Tibial artery (tissue), 4 donors: ENCODE measurements at regions not wholly inside any gene's neighbourhood (a gene's known extent, or its start where the extent isn't known, plus 50 kb on each side); places are given as distances from the start of the nearest gene placed in this dataset.

Experiments
- DNase-seq, 2 donors: peaks; one replicate each; pipeline ENCODE4 v3.0.0-alpha.2; 2019
- H3K27ac ChIP-seq, 2 donors: fragments of 200-600 bp; sonication (generic) in 1 of 2; 1 replicate in 1 of 2; 2 replicates in 1 of 2; pipeline ENCODE4 v1.5.1; 2018 to 2019; ENCODE audit warnings: mild to moderate bottlenecking in 1 of 2
- H3K27me3 ChIP-seq, 2 donors: fragments of 200-600 bp; sonication (generic) in 1 of 2; one replicate each; pipeline versions ENCODE4 v1.5.1 to v1.6.0; 2016 to 2019
- H3K36me3 ChIP-seq, 3 donors: fragments of 200-600 bp; sonication (generic) in 2 of 3; one replicate each; pipeline ENCODE4 v1.5.1; 2016 to 2019; ENCODE audit warnings: mild to moderate bottlenecking in 2 of 3
- H3K4me1 ChIP-seq, 4 donors: fragments of 200-600 bp; sonication (generic) in 2 of 4; 1 replicate in 3 of 4; 2 replicates in 1 of 4; pipeline ENCODE4 v1.5.1; 2016 to 2019
- H3K4me3 ChIP-seq, 2 donors: fragments of 200-600 bp; sonication (generic) in 1 of 2; 1 replicate in 1 of 2; 2 replicates in 1 of 2; pipeline ENCODE4 v1.5.1; 2018 to 2019; ENCODE audit warnings: mild to moderate bottlenecking in 2 of 2
- H3K9me3 ChIP-seq, 3 donors: fragments of 200-600 bp; sonication (generic) in 1 of 3; one replicate each; pipeline ENCODE4 v1.5.1; 2016 to 2019
- CTCF ChIP-seq, 2 experiments: fragments of 200-600 bp in 1 of 2; fragments of 450-650 bp in 1 of 2; IDR thresholded peaks; one replicate each; pipeline ENCODE4 v1.5.1; 2017 to 2019; ENCODE audit warnings: antibody characterized with exemption in 2 of 2, mild to moderate bottlenecking in 1 of 2, moderate library complexity in 1 of 2
- intact Hi-C: fragments of 100-400 bp; cut with DNase I; formaldehyde crosslinking; loops from one replicate; pipeline ENCODE4 v1.15.0; 2023; ENCODE audit warnings: low total_unique reads

GRCh38 chr18:64415218-64415617, 266.3 kb upstream of the LINC00305 start:
- intact Hi-C loops, result no loop called here
- Histone ChIP-seq H3K27me3 (no peaks in the 10 kb centered on the region), H3K36me3 (no peaks in the 10 kb centered on the region), H3K9me3 (no peaks in the 10 kb centered on the region), H3K27ac (no peak overlapping the region), H3K4me3 (no peak overlapping the region), H3K4me1 (no peaks in the 10 kb centered on the region)
- DNase-seq, result no peak
- TF ChIP-seq CTCF (IDR thresholded peaks at IDR 0.05), result no peak

GRCh38 chr18:64410685-64411084, 261.8 kb upstream of the LINC00305 start:
- DNase-seq, result no peak
- intact Hi-C loops, result no loop called here
- TF ChIP-seq CTCF (IDR thresholded peaks at IDR 0.05), result no peak
- no peaks in the 10 kb centered on the region for H3K36me3 ChIP-seq
- no peaks in the 10 kb centered on the region for H3K4me1 ChIP-seq
- H3K27ac ChIP-seq, result no peak overlapping the region
- no peak overlapping the region for H3K4me3 ChIP-seq
- H3K27me3 ChIP-seq, result no peaks in the 10 kb centered on the region
- no peaks in the 10 kb centered on the region for H3K9me3 ChIP-seq

GRCh38 chr18:64409511-64409910, 260.6 kb upstream of the LINC00305 start:
- Histone ChIP-seq H3K27me3 (no peaks in the 10 kb centered on the region), H3K4me1 (no peaks in the 10 kb centered on the region), H3K9me3 (no peaks in the 10 kb centered on the region), H3K27ac (no peak overlapping the region), H3K4me3 (no peak overlapping the region), H3K36me3 (no peaks in the 10 kb centered on the region)
- no peak for TF ChIP-seq CTCF (IDR thresholded peaks at IDR 0.05)
- no peak for DNase-seq
- intact Hi-C loops, result no loop called here

GRCh38 chr18:64407606-64408005, 258.7 kb upstream of the LINC00305 start:
- Histone ChIP-seq H3K4me3 (no peak overlapping the region), H3K27ac (no peak overlapping the region), H3K36me3 (no peaks in the 10 kb centered on the region), H3K4me1 (no peaks in the 10 kb centered on the region), H3K9me3 (no peaks in the 10 kb centered on the region), H3K27me3 (no peaks in the 10 kb centered on the region)
- intact Hi-C loops, result no loop called here
- TF ChIP-seq CTCF (IDR thresholded peaks at IDR 0.05), result no peak
- DNase-seq, result no peak

GRCh38 chr18:64405161-64405560, 256.3 kb upstream of the LINC00305 start:
- no peak for DNase-seq
- H3K27ac ChIP-seq, result no peak overlapping the region
- H3K27me3 ChIP-seq, result no peaks in the 10 kb centered on the region
- no peak overlapping the region for H3K4me3 ChIP-seq
- TF ChIP-seq CTCF (IDR thresholded peaks at IDR 0.05), result no peak
- no peaks in the 10 kb centered on the region for H3K36me3 ChIP-seq
- H3K9me3 ChIP-seq, result no peaks in the 10 kb centered on the region
- intact Hi-C loops, result no loop called here
- H3K4me1 ChIP-seq, result no peaks in the 10 kb centered on the region

GRCh38 chr18:64403784-64404503, 255.1 kb upstream of the LINC00305 start:
- no peaks in the 10 kb centered on the region for H3K27me3 ChIP-seq
- intact Hi-C loops, result no loop called here
- no peaks in the 10 kb centered on the region for H3K36me3 ChIP-seq
- no peak overlapping the region for H3K27ac ChIP-seq
- H3K4me1 ChIP-seq, result no peaks in the 10 kb centered on the region
- no peak overlapping the region for H3K4me3 ChIP-seq
- no peak for TF ChIP-seq CTCF (IDR thresholded peaks at IDR 0.05)
- H3K9me3 ChIP-seq, result no peaks in the 10 kb centered on the region
- DNase-seq, result no peak
